ENCODE measurements at regions not wholly inside any gene's neighbourhood (a gene's known extent, or its start where the extent isn't known, plus 50 kb on each side); places are given as distances from the start of the nearest gene placed in this dataset.
"Not testable (repeated sequence)": the region's sequence is repeated elsewhere in the genome, so short reads cannot be mapped to it uniquely, and the experiment has no call there.

- DNase-seq = no peak
Observed at GRCh38 chr20:52361650-52362049, 170.1 kb upstream of the ZFP64 start.

- no peak for DNase-seq
Observed at GRCh38 chr20:52349806-52350205, 158.2 kb upstream of the ZFP64 start.

DNA sequence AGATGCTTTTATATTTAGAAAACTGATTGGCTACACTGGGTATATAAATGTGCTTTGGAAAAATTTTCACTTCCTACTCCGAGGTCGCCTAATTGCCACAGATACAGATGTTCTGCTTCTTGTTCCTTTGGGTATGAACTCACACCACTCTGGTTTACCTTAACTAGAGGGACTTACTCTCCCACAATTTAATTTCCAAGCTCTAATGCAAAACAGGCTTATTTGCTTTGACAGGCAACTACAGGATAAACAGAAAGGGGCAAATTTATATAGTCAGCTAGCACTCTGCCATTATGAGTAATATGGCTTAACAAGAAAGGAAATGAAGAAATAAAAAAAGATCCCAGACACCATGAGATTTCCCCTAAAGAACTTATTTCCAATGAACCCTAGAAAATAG lies 156.9 kb upstream of the ZFP64 start:
- no peak for DNase-seq

DNA sequence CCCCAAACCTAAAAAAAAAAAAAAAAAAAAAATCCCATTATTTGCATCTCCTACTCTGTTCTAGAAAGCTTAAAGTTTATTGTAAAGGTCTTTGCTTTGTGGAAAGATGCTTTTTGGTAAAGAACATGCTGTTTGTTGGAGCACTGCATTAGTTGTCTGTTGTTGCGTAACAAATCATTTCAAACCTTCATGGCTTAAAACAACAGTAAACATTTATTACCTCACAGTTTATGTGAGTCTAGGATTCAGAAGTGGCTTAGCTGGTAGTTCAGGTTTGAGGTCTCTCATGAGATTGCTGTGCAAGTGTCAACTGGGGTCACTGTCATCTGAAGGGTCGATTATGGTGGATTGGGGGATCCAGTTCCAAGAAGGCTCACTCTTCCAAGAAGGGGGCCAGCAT lies 155.2 kb upstream of the ZFP64 start:
- no peak for DNase-seq

GRCh38 chr20:52342913-52343312 lies 151.3 kb upstream of the ZFP64 start:
- no peak for DNase-seq

- DNase-seq = no peak
Observed at GRCh38 chr20:52340036-52340634, 148.6 kb upstream of the ZFP64 start.

DNA sequence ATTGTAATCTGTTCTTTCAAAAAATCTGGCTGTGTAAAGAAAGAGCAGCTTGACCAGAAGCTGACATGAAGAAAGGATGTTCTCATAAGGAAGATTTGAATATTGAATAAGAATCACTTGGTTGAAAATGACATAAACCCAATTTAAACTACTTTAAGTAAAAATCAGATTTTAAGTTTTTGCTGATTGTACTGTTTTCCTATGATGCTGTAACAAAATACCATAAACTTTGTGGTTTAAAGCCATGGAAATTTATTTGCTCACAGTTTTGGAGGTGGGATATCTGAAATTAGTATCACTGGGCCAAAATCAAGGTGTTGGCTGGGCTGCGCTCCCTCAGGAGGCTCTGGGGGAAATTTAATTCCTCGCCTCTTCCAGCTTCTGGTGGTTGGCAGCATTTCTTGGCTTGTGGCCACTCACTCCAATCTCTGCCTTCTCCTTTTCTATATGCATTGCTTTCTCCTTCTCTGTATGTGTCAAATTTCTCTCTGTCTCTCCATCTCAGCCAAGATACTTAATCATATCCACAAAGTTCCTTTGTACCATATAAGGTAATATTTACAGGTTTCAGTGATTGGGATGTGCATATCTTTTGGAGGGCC lies 141.2 kb upstream of the ZFP64 start:
- no peak for DNase-seq

DNA sequence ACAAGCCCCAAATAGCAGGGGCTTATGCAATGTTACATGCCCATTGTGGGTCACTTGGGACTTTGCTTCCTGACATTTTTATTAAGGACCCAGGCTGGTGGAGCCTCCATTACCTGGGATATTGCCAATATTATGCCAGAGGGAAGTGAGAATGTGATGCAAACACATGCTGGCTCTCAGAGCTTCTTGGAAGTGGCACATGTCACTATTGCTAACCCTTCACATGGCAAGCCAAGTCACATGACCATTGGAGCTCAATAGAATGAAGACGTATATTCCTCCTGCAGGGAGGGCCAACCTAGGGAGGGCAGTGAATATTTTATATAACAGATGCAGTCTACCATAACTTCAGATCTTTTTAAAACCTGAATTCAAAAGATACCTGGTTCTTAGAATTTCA lies 140.7 kb upstream of the ZFP64 start:
- no peak for DNase-seq

DNA sequence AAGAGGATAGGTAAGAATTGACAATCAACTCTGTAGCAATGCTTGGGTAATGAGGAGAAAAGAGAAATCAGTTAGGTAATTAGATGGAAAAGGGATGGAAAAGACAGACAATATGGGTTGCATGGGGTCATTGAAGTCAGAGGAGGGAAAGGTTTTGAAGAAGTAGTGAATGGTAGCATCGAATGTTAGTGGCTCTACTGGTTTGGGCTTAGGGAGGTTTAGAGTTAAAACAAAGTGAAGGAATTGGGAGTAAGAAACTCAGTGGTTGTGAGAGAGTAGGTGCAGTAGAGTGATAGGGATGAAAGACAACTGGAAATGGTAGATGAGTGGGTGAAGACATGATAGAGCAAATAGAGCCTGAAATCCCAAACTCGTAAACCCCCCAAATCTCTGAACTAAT lies 140.1 kb upstream of the ZFP64 start:
- DNase-seq = no peak

DNA sequence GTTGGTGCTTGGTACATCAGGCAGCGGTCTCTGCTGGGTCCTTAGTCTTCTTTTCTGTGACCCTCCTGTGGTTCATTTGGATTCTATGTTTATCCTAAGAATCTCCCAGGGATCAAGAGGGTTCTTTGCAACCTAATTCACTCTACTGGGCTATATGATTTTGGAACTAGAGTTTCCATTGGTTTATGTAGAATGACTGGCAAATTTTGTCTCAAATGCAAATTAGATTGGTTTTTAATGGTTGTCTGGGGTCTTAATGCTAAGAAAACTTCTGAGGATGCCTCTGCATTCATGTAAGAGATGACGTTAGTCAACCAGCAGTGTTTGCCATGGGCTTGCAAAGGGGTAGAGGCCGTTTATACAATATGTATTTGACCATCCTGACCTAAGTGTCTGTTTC lies 129.8 kb upstream of the ZFP64 start:
- no peak for DNase-seq

DNA sequence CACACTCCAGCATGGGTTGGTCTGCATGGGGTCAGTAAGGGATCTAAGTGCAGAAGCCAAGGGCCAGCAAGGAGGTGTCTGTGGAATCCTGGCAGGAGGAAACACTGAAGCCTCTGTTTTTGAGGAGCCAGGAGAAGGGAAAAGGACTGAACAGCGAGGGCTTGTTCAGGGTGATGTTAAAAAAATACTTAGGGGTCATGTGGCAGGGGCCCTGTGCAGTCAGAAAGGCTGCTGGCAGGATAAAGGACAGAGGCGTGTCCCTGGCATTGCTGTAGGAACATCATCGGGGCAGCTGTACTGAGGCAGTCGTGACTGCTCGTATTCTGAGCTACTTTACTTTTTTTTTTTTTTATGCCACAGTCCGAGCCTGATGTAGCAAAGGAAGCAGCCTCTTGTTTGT lies 127.1 kb upstream of the ZFP64 start:
- DNase-seq = no peak

DNA sequence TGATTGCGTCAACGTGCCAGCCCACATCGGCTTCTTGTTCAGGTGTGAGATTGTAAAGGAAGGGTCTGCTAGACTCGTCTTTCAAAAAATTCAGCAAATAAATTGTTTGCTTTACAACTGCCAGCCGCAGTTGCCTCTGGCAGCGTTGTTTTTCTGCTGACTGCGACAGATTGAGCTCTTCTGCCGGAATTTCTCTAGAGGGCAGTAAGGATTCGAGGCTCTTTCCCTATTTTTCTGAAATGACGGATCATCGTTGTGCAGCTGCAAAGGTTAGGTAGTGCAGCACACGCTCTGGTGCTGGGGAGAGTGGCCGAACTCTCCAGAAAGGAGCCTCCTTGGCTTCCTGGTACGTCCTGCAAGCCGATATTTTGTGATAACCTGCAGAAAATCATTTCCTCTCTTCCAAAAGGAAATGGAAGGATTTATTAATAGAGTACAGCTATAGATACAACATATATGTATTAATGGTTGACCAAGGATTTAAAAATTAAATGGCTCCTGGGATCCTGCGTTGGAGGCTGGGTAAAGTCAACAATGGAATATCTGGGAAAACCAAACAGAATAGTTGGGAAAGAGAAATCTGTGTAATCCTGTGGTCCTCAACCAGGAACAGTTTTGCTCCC lies 121.9 kb upstream of the ZFP64 start:
- DNase-seq = no peak

DNA sequence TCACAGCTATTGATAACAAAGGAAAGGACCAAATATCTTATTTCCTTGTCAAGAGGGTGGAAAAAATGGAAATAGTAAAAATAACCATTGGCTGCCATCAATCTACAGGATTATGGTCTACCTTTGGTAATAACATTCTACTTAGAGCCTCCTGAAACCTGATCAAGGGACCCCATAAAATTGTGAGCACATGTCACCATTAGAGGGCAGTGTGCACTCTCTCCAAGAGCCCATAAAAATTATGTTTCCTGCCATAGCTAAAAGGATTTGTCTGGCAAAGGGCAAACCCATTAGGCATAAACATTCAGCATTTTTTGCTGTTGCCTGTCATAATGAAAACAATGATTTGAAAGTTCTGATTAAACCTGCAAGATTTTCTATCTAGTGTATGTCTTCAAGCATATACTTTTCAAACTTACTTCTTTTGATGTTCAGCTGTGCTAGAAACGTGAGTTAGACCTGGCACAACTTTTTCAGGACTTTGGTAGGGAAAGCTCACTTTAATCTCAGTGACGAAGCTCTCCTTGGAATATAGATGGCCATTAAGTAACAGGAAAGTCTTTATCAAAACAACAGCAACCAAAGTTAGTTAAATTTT lies 120.7 kb upstream of the ZFP64 start:
- DNase-seq = peak in 1 of 2 donors; percentile 1

DNA sequence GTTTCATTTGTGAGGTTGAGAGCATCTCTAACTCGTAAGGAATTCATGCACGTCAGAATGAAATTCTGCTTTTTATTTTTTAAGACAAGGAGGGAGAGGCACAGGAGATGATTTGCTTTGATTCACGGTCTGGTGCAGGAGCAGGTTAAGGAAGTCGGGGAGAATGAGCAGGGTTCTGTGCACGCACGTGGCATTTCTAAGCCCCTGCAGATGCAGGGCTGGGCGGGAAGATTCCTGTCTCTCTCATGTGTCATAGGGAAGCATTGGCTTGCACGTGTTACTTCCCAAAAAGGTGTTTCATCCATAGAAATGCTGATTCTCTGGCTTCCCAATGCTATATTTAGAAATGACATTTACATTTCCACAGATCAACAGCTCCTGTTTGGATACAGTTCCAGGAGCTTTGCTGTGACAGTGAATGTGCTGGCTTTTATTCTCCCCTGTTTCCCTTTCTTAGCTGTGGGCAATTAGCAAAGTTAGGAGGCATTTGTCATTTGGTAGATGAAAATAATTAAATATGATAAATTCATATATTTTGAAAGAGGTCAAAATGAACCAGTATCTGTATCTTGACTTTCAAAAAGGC lies 119.7 kb upstream of the ZFP64 start:
- DNase-seq = no peak

DNA sequence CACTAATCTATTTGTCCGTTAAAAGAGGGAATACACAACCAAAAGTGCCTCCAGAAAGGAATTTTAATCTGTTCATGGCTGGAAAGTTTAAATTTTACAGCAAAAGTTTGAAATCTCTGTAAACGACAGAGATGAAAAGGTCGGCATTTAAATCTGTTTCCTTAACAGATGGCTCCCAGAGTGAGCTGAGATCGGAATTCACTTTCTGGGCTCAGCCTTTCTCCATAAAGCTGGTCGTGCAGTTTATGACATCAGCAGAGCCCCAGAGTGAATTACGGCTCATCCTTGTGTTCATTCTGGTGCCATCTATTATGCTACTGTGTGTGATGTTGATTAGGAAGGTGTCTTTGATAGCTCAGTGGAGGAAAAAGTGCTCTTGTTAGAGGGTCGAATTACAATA lies 117.6 kb upstream of the ZFP64 start:
- DNase-seq = no peak

GRCh38 chr20:52306477-52306876 lies 114.9 kb upstream of the ZFP64 start:
- DNase-seq = no peak

DNA sequence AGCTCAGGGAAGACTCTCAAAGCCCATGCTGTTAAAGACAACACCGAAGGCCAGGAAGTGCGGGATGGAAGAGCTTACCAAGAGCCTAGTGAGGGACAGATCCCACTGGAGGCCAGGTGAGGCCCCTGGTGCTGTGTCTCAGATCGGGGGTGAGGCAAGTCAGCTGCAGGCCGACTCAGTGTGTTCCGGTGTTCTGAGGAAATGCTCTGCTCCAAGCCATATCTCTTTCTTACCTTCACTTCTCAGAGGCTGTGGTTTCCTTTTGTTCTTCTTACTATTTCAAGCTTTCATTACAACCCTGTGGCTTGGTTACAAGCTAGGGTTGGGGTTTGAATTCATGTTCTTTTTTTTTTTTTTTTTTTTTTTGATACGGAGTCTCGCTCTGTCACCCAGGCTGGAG lies 114.3 kb upstream of the ZFP64 start:
- DNase-seq = no peak

DNA sequence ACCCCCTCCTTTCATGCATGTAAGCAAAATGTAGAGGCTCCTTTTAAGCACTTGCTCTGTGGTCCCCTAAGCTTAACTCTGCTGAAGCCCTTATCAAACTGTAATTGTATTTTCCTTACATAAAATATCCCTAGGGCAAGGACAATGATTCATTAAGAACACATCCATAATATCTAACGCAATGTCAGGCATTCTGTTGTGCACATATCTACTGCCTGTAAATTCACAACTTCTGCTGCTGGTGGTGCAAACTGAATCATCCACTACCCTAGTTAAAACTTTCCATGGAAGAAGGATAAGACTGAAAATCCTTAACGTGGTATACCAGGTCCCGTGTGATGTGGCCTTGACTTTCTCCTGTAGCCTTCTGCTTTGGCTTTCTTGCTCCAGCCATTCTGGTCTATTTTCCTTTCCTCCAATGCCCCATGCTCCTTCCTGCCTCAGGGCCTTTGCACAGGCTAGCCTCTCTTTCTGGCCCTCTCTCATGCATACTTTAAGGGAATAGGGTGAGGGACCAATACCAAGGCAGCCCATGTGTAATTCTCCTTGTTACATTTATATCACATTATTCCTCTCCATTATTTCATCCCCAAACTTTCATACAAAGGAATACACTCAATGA lies 113.6 kb upstream of the ZFP64 start:
- no peak for DNase-seq

- no peak for DNase-seq
Observed at GRCh38 chr20:52303281-52303950, 111.8 kb upstream of the ZFP64 start.

DNA sequence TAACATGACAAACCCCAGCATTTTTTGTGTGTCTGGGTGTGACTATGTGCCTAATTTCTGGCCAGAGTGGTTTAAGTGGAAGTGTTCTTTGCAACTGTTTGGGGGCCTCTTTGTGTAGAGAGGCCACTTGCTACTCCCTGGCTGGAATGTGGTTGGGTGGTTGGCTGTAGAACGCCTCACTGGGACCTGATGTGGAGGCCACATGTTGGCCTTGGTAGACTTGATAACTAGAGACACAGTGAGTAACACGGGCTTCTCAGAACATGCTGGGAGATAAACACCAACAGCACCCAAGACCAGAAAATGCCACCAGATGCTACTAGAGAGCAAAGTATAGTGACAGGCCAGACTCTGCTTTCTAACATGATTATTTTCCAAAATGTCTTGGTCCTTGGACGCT lies 111.2 kb upstream of the ZFP64 start:
- DNase-seq = no peak

- DNase-seq = not testable (repeated sequence)
Observed at GRCh38 chr20:52302051-52302450, 110.5 kb upstream of the ZFP64 start.

DNA sequence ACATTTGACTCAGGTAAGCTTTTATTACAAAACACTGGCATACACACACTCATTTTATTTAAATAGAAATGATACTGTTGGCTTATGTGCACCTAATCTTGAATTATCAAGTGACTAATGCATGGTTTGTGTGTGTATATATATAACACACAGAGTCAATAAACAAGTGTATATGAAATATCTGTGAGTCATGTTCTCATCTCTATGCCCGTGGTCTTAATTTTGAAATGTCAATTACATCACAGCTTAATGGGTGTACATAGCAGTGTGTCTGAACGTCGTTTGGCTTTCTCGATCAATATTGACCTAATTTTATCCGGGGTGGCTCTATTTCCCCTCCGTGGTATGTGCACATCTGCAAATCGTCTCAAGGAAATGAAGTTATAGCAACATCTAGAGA lies 104.0 kb upstream of the ZFP64 start:
- no peak for DNase-seq

DNA sequence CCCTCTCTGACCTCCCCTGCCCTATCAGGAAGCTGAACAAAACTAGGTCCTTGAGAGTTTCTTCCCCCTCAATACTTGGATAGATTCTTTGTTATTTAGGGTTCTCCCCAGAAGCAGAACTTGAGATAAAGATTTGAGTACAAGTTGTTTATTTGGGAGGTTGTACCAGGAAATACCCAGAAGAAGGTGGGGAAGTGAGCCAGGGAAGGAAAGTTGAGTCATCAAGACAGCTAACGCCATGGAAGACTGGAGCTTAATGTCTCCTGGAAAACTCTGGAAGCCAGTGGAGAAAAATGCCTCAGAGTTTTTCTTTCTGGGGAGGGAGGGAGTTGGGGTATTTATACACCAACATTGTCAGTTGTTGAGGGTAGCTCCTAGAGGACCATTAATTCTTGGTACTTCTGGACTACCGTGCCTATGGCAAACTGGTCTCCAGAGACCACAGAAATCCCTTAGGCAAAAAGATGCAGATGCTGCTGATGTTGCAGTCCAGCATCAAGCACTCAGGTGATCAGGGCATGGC lies 102.6 kb upstream of the ZFP64 start:
- DNase-seq = no peak
